ENCODE measurements at regions not wholly inside any gene's neighbourhood (a gene's known extent, or its start where the extent isn't known, plus 50 kb on each side); places are given as distances from the start of the nearest gene placed in this dataset.
"Not testable (repeated sequence)": the region's sequence is repeated elsewhere in the genome, so short reads cannot be mapped to it uniquely, and the experiment has no call there.

GRCh38 chr15:24233134-24233533 is 442.4 kb upstream of the NPAP1 start:
- TF ChIP-seq ZBTB26 (tag by site-specific recombination; optimal IDR thresholded peaks at IDR 0.05); CTCF (tag by site-specific recombination; IDR thresholded peaks at IDR 0.05); KLF17 (tag by site-specific recombination; IDR thresholded peaks at IDR 0.05); MEIS1 (CRISPR knock-in tag; IDR thresholded peaks at IDR 0.05; ENCODE audit: borderline replicate concordance); ZNF621 (tag by site-specific recombination; IDR thresholded peaks at IDR 0.05); ELK4 (IDR thresholded peaks at IDR 0.05; ENCODE audit: borderline replicate concordance, low read depth, low read length); ZNF140 (tag by site-specific recombination; IDR thresholded peaks at IDR 0.05); ZNF530 (tag by site-specific recombination; IDR thresholded peaks at IDR 0.05; ENCODE audit: low read depth); SETDB1 (IDR thresholded peaks at IDR 0.05; ENCODE audit: insufficient read length, low read length); ZNF776 (tag by site-specific recombination; IDR thresholded peaks at IDR 0.05; ENCODE audit: borderline replicate concordance); YY1 (tag by site-specific recombination; IDR thresholded peaks at IDR 0.05); TCF7L2 (IDR thresholded peaks at IDR 0.05; ENCODE audit: borderline replicate concordance, low read depth, low read length): not testable (repeated sequence)

Measured in HEK293 (cell line).